ENCODE measurements at regions not wholly inside any gene's neighbourhood (a gene's known extent, or its start where the extent isn't known, plus 50 kb on each side); places are given as distances from the start of the nearest gene placed in this dataset.
"Not testable (repeated sequence)": the region's sequence is repeated elsewhere in the genome, so short reads cannot be mapped to it uniquely, and the experiment has no call there.

- no peaks in the 10 kb centered on the region for H3K9me3 ChIP-seq (ENCODE audit: control insufficient read depth, insufficient read depth, low read depth, low read length)
- no peak for TF ChIP-seq EZH2 (IDR thresholded peaks at IDR 0.05; ENCODE audit: low read length, missing control alignments)
- no peak for TF ChIP-seq CTCF (conservative IDR thresholded peaks at IDR 0.05 in 1 of 2, IDR thresholded peaks at IDR 0.05 in 1 of 2; ENCODE audit: low read depth in 1 of 2, low read length in 2 of 2)
Measured at GRCh38 chr3:153866901-153867300, 254.3 kb upstream of the ARHGEF26 start.

GRCh38 chr3:153874348-153874747 is 246.8 kb upstream of the ARHGEF26 start:
- not testable (repeated sequence) for H2AFZ ChIP-seq (ENCODE audit: low read length); H3K4me2 ChIP-seq (ENCODE audit: extremely low read depth, insufficient read depth, low read length); H3K9ac ChIP-seq (ENCODE audit: insufficient read depth, low read length); H3K36me3 ChIP-seq (ENCODE audit: control insufficient read depth, insufficient read depth, low read length); H4K20me1 ChIP-seq (ENCODE audit: control insufficient read depth, extremely low read depth, insufficient read depth, low read length); H3K9me3 ChIP-seq (ENCODE audit: control insufficient read depth, insufficient read depth, low read depth, low read length); H3K4me3 ChIP-seq (replicated peaks in 1 of 4; ENCODE audit: control extremely low read depth in 1 of 4, insufficient read depth in 1 of 4, low read depth in 3 of 4, low read length in 4 of 4); H3K27ac ChIP-seq (ENCODE audit: insufficient read depth, low read length); H3K4me1 ChIP-seq (ENCODE audit: control insufficient read depth, extremely low read depth, insufficient read depth, low read length); H3K27me3 ChIP-seq (ENCODE audit: control insufficient read depth, insufficient read depth, low read length); DNase-seq (ENCODE audit: low read depth in 2 of 2); H3K79me2 ChIP-seq (ENCODE audit: control insufficient read depth, insufficient read depth, low read length)

More at GRCh38 chr3:153866901-153867300, 254.3 kb upstream of the ARHGEF26 start:
- H3K4me2 ChIP-seq (ENCODE audit: extremely low read depth, insufficient read depth, low read length), result no peak overlapping the region
- no peak overlapping the region for H3K27ac ChIP-seq (ENCODE audit: insufficient read depth, low read length)
- no peaks in the 10 kb centered on the region for H3K36me3 ChIP-seq (ENCODE audit: control insufficient read depth, insufficient read depth, low read length)
- H3K79me2 ChIP-seq (ENCODE audit: control insufficient read depth, insufficient read depth, low read length), result no peaks in the 10 kb centered on the region
- H3K9ac ChIP-seq (ENCODE audit: insufficient read depth, low read length), result no peak overlapping the region
- no peak for DNase-seq (ENCODE audit: low read depth in 2 of 2)
- H2AFZ ChIP-seq (ENCODE audit: low read length), result no peak overlapping the region
- H3K27me3 ChIP-seq (ENCODE audit: control insufficient read depth, insufficient read depth, low read length), result no peaks in the 10 kb centered on the region
- H3K4me3 ChIP-seq (replicated peaks in 1 of 4; ENCODE audit: control extremely low read depth in 1 of 4, insufficient read depth in 1 of 4, low read depth in 3 of 4, low read length in 4 of 4), result no peak overlapping the region
- H4K20me1 ChIP-seq (ENCODE audit: control insufficient read depth, extremely low read depth, insufficient read depth, low read length), result no peaks in the 10 kb centered on the region
- H3K4me1 ChIP-seq (ENCODE audit: control insufficient read depth, extremely low read depth, insufficient read depth, low read length), result no peaks in the 10 kb centered on the region

GRCh38 chr3:153880493-153880892 is 240.7 kb upstream of the ARHGEF26 start:
- TF ChIP-seq CTCF (conservative IDR thresholded peaks at IDR 0.05 in 1 of 2, IDR thresholded peaks at IDR 0.05 in 1 of 2; ENCODE audit: low read depth in 1 of 2, low read length in 2 of 2), result no peak
- TF ChIP-seq EZH2 (IDR thresholded peaks at IDR 0.05; ENCODE audit: low read length, missing control alignments), result no peak
- H3K9me3 ChIP-seq (ENCODE audit: control insufficient read depth, insufficient read depth, low read depth, low read length), result no peaks in the 10 kb centered on the region
- no peak overlapping the region for H2AFZ ChIP-seq (ENCODE audit: low read length)
- no peaks in the 10 kb centered on the region for H3K79me2 ChIP-seq (ENCODE audit: control insufficient read depth, insufficient read depth, low read length)
- no peak overlapping the region for H3K4me2 ChIP-seq (ENCODE audit: extremely low read depth, insufficient read depth, low read length)
- H3K36me3 ChIP-seq (ENCODE audit: control insufficient read depth, insufficient read depth, low read length), result no peaks in the 10 kb centered on the region
- no peak overlapping the region for H3K4me3 ChIP-seq (replicated peaks in 1 of 4; ENCODE audit: control extremely low read depth in 1 of 4, insufficient read depth in 1 of 4, low read depth in 3 of 4, low read length in 4 of 4)
- no peak overlapping the region for H3K9ac ChIP-seq (ENCODE audit: insufficient read depth, low read length)
- H3K27ac ChIP-seq (ENCODE audit: insufficient read depth, low read length), result no peak overlapping the region
- no peaks in the 10 kb centered on the region for H3K4me1 ChIP-seq (ENCODE audit: control insufficient read depth, extremely low read depth, insufficient read depth, low read length)
- H3K27me3 ChIP-seq (ENCODE audit: control insufficient read depth, insufficient read depth, low read length), result no peaks in the 10 kb centered on the region
- no peak for DNase-seq (ENCODE audit: low read depth in 2 of 2)
- H4K20me1 ChIP-seq (ENCODE audit: control insufficient read depth, extremely low read depth, insufficient read depth, low read length), result peaks cover 4% of the 10 kb centered on the region

All from fibroblast of lung (primary cell).